Vagina (tissue), 2 donors: ENCODE measurements at regions not wholly inside any gene's neighbourhood (a gene's known extent, or its start where the extent isn't known, plus 50 kb on each side); places are given as distances from the start of the nearest gene placed in this dataset.

Experiments
- POLR2AphosphoS5 ChIP-seq, 2 donors: sonication (generic); formaldehyde crosslinking; IDR thresholded peaks; one replicate each; pipeline ENCODE4 v1.9.0; 2017; ENCODE audit warnings: antibody characterized with exemption in 2 of 2, mild to moderate bottlenecking in 2 of 2, low read depth in 1 of 2; ENCODE audit not compliant: insufficient read depth in 1 of 2
- TF ChIP-seq, protein P1 (sequence below), 3 experiments: fragments of 450-650 bp in 2 of 3; fragments of 200-600 bp in 1 of 3; sonication (generic) in 1 of 3; IDR thresholded peaks; one replicate each; pipeline ENCODE4 v1.5.1; 2017 to 2019; ENCODE audit warnings: antibody characterized with exemption in 3 of 3, mild to moderate bottlenecking in 2 of 3, moderate library complexity in 2 of 3

DNA sequence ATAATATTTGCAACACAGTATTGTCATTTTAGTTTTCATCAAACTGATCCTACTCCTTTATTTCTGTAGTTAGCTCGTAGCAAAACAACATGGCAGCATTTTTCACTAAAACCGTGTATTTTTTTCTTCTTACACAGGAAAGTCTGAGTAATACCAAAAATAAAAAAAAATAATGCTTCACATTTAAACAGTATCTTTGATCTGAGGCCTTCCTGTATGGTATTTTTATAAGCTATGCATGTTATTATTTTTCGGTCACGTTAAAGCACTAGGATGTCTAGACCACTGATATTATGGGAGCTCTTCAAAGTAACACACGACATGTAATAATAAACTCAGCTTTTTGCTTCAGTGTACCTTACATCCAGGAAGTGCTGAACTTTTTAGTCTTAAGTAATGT lies 94.1 kb upstream of the SRD5A3 start:
- no peak for TF ChIP-seq POLR2AphosphoS5 (IDR thresholded peaks at IDR 0.05; ENCODE audit: insufficient read depth in 1 of 2, low read depth in 1 of 2)
- TF ChIP-seq, protein P1, sequence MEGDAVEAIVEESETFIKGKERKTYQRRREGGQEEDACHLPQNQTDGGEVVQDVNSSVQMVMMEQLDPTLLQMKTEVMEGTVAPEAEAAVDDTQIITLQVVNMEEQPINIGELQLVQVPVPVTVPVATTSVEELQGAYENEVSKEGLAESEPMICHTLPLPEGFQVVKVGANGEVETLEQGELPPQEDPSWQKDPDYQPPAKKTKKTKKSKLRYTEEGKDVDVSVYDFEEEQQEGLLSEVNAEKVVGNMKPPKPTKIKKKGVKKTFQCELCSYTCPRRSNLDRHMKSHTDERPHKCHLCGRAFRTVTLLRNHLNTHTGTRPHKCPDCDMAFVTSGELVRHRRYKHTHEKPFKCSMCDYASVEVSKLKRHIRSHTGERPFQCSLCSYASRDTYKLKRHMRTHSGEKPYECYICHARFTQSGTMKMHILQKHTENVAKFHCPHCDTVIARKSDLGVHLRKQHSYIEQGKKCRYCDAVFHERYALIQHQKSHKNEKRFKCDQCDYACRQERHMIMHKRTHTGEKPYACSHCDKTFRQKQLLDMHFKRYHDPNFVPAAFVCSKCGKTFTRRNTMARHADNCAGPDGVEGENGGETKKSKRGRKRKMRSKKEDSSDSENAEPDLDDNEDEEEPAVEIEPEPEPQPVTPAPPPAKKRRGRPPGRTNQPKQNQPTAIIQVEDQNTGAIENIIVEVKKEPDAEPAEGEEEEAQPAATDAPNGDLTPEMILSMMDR (IDR thresholded peaks at IDR 0.05): no peak
